Trophoblast cell (in vitro differentiated cells and primary cell): ENCODE measurements at regions not wholly inside any gene's neighbourhood (a gene's known extent, or its start where the extent isn't known, plus 50 kb on each side); places are given as distances from the start of the nearest gene placed in this dataset.
A peak's percentile ranks its signal among the peaks of the same experiment; 100 is the strongest.

Experiments used
- DNase-seq, 2 donors: peaks; one replicate each; pipeline ENCODE4 v3.0.0-alpha.2; 2016
- H2AFZ ChIP-seq: 2 replicates; pipeline ENCODE4 v1.6.1; 2013; ENCODE audit warnings: low read length, moderate library complexity, mild to moderate bottlenecking; ENCODE audit not compliant: insufficient read depth, poor library complexity
- H2AK5ac ChIP-seq: 2 replicates; pipeline ENCODE4 v1.6.1; 2013; ENCODE audit warnings: mild to moderate bottlenecking, low read length
- H2BK120ac ChIP-seq: 2 replicates; pipeline ENCODE4 v1.6.1; 2013; ENCODE audit warnings: low read length, mild to moderate bottlenecking, moderate library complexity; ENCODE audit not compliant: insufficient read depth, poor library complexity
- H2BK12ac ChIP-seq: 2 replicates; pipeline ENCODE4 v1.6.1; 2013; ENCODE audit warnings: mild to moderate bottlenecking, low read length, moderate library complexity
- H2BK5ac ChIP-seq: 2 replicates; pipeline ENCODE4 v1.6.1; 2013; ENCODE audit warnings: low read length, low read depth, moderate library complexity, mild to moderate bottlenecking; ENCODE audit not compliant: poor library complexity
- H3K14ac ChIP-seq: 2 replicates; pipeline ENCODE4 v1.6.1; 2013; ENCODE audit warnings: mild to moderate bottlenecking, low read length
- H3K18ac ChIP-seq: 2 replicates; pipeline ENCODE4 v1.6.1; 2013; ENCODE audit warnings: mild to moderate bottlenecking, low read length
- H3K23ac ChIP-seq: 2 replicates; pipeline ENCODE4 v1.6.1; 2013; ENCODE audit warnings: low read length
- H3K27ac ChIP-seq: 2 replicates; pipeline ENCODE4 v1.5.1; 2013; ENCODE audit warnings: low read depth, mild to moderate bottlenecking, inconsistent platforms, low read length, moderate library complexity
- H3K27me3 ChIP-seq: 2 replicates; pipeline ENCODE4 v1.6.1; 2013; ENCODE audit warnings: inconsistent platforms, mild to moderate bottlenecking, low read length, moderate library complexity; ENCODE audit not compliant: insufficient read depth
- H3K36me3 ChIP-seq, 2 experiments: 1 replicate in 1 of 2; 2 replicates in 1 of 2; pipeline ENCODE4 v1.6.1; 2013; ENCODE audit warnings: low read length in 2 of 2, mild to moderate bottlenecking in 2 of 2, moderate library complexity in 1 of 2; ENCODE audit not compliant: insufficient read depth in 2 of 2, control insufficient read depth in 1 of 2
- H3K4ac ChIP-seq: 2 replicates; pipeline ENCODE4 v1.6.1; 2013; ENCODE audit warnings: low read depth, mild to moderate bottlenecking, low read length, moderate library complexity
- H3K4me1 ChIP-seq, 2 experiments: 1 replicate in 1 of 2; 2 replicates in 1 of 2; pipeline ENCODE4 v1.6.1; 2013; ENCODE audit warnings: low read length in 2 of 2, mild to moderate bottlenecking in 2 of 2, moderate library complexity in 1 of 2; ENCODE audit not compliant: insufficient read depth in 2 of 2, control insufficient read depth in 1 of 2
- H3K4me2 ChIP-seq: 2 replicates; pipeline ENCODE4 v1.6.1; 2013; ENCODE audit warnings: inconsistent platforms, mild to moderate bottlenecking, low read length, moderate library complexity
- H3K4me3 ChIP-seq: 2 replicates; pipeline ENCODE4 v1.5.1; 2013; ENCODE audit warnings: mild to moderate bottlenecking, low read depth, low read length, inconsistent platforms
- H3K79me1 ChIP-seq: one replicate; pipeline ENCODE4 v1.6.1; 2013; ENCODE audit warnings: low read length
- H3K79me2 ChIP-seq: 2 replicates; pipeline ENCODE4 v1.6.1; 2013; ENCODE audit warnings: low read length, mild to moderate bottlenecking; ENCODE audit not compliant: control insufficient read depth, insufficient read depth, poor library complexity
- H3K9ac ChIP-seq: 2 replicates; pipeline ENCODE4 v1.6.1; 2013; ENCODE audit warnings: mild to moderate bottlenecking, low read length
- H3K9me3 ChIP-seq: 2 replicates; pipeline ENCODE4 v1.6.1; 2013; ENCODE audit warnings: low read depth, mild to moderate bottlenecking, control low read depth, inconsistent platforms, low read length; ENCODE audit not compliant: insufficient read depth
- H4K12ac ChIP-seq: 2 replicates; pipeline ENCODE4 v1.6.1; 2013; ENCODE audit warnings: low read depth, mild to moderate bottlenecking, low read length, moderate library complexity
- H4K8ac ChIP-seq: 2 replicates; pipeline ENCODE4 v1.6.1; 2013; ENCODE audit warnings: low read depth, mild to moderate bottlenecking, low read length, moderate library complexity
- H4K91ac ChIP-seq: one replicate; pipeline ENCODE4 v1.6.1; 2013; ENCODE audit warnings: low read depth, mild to moderate bottlenecking, low read length, moderate library complexity
- WGBS: extraction: QIAGEN DNeasy Blood & Tissue Kit; methylation state at CpG from one replicate; pipeline ENCODE4 v1.1.7; 2013; ENCODE audit warnings: missing lambda C conversion rate; ENCODE audit not compliant: insufficient read length, insufficient coverage; ENCODE audit errors: extremely low coverage; 5-methylcytosine and 5-hydroxymethylcytosine counted together

GRCh38 chr9:81851340-81851739, 76.9 kb upstream of the SPATA31D4 start:
- H3K27ac ChIP-seq, result no peak overlapping the region
- H3K14ac ChIP-seq, result no peak overlapping the region
- no peak overlapping the region for H3K23ac ChIP-seq
- H4K91ac ChIP-seq, result no peak overlapping the region
- WGBS, result no CpG with 5 or more reads among the region's 5 CpGs
- no peak overlapping the region for H2BK5ac ChIP-seq
- no peak overlapping the region for H4K8ac ChIP-seq
- H3K9me3 ChIP-seq, result no peaks in the 10 kb centered on the region
- H3K9ac ChIP-seq, result no peak overlapping the region
- no peak overlapping the region for H2BK12ac ChIP-seq
- H3K27me3 ChIP-seq, result no peaks in the 10 kb centered on the region
- no peak overlapping the region for H3K18ac ChIP-seq
- no peak overlapping the region for H3K4me3 ChIP-seq
- no peak overlapping the region for H2AK5ac ChIP-seq
- no peak overlapping the region for H3K4ac ChIP-seq
- no peak for DNase-seq
- no peaks in the 10 kb centered on the region for H3K79me2 ChIP-seq
- no peak overlapping the region for H4K12ac ChIP-seq
- no peaks in the 10 kb centered on the region for H3K79me1 ChIP-seq
- no peak overlapping the region for H3K4me2 ChIP-seq
- H2BK120ac ChIP-seq, result no peak overlapping the region
- H2AFZ ChIP-seq, result no peak overlapping the region
- no peaks in the 10 kb centered on the region for H3K36me3 ChIP-seq
- peaks cover 0 to 4% of the 10 kb centered on the region in 2 experiments for H3K4me1 ChIP-seq

GRCh38 chr9:81852820-81853219, 75.4 kb upstream of the SPATA31D4 start:
- H3K36me3 ChIP-seq, result no peaks in the 10 kb centered on the region
- H3K79me2 ChIP-seq, result no peaks in the 10 kb centered on the region
- H3K27me3 ChIP-seq, result no peaks in the 10 kb centered on the region
- H2BK12ac ChIP-seq, result no peak overlapping the region
- DNase-seq, result no peak
- H3K4me2 ChIP-seq, result no peak overlapping the region
- no CpG with 5 or more reads among the region's 1 CpG for WGBS
- no peak overlapping the region for H3K23ac ChIP-seq
- no peak overlapping the region for H3K9ac ChIP-seq
- no peak overlapping the region for H3K27ac ChIP-seq
- H2BK5ac ChIP-seq, result no peak overlapping the region
- no peak overlapping the region for H4K12ac ChIP-seq
- no peak overlapping the region for H3K14ac ChIP-seq
- no peak overlapping the region for H3K4ac ChIP-seq
- H3K4me3 ChIP-seq, result no peak overlapping the region
- no peak overlapping the region for H2AK5ac ChIP-seq
- H2BK120ac ChIP-seq, result no peak overlapping the region
- no peak overlapping the region for H3K18ac ChIP-seq
- H3K4me1 ChIP-seq, result peaks cover 0 to 4% of the 10 kb centered on the region in 2 experiments
- H2AFZ ChIP-seq, result no peak overlapping the region
- H4K8ac ChIP-seq, result no peak overlapping the region
- no peaks in the 10 kb centered on the region for H3K9me3 ChIP-seq
- no peak overlapping the region for H4K91ac ChIP-seq
- no peaks in the 10 kb centered on the region for H3K79me1 ChIP-seq

GRCh38 chr9:81855538-81855937, 72.7 kb upstream of the SPATA31D4 start:
- H3K23ac ChIP-seq, result no peak overlapping the region
- H3K4me3 ChIP-seq, result no peak overlapping the region
- H2AFZ ChIP-seq, result no peak overlapping the region
- no peak overlapping the region for H3K4me2 ChIP-seq
- H3K9me3 ChIP-seq, result no peaks in the 10 kb centered on the region
- no peaks in the 10 kb centered on the region for H3K79me1 ChIP-seq
- no peaks in the 10 kb centered on the region for H3K4me1 ChIP-seq
- H3K79me2 ChIP-seq, result no peaks in the 10 kb centered on the region
- H2BK12ac ChIP-seq, result no peak overlapping the region
- no peak overlapping the region for H2BK120ac ChIP-seq
- no peak overlapping the region for H3K27ac ChIP-seq
- H4K12ac ChIP-seq, result no peak overlapping the region
- no peak for DNase-seq
- no peak overlapping the region for H3K4ac ChIP-seq
- no peaks in the 10 kb centered on the region for H3K27me3 ChIP-seq
- H2BK5ac ChIP-seq, result no peak overlapping the region
- H3K18ac ChIP-seq, result no peak overlapping the region
- no peak overlapping the region for H4K91ac ChIP-seq
- H4K8ac ChIP-seq, result no peak overlapping the region
- no peak overlapping the region for H3K9ac ChIP-seq
- H3K36me3 ChIP-seq, result no peaks in the 10 kb centered on the region
- H3K14ac ChIP-seq, result no peak overlapping the region
- no peak overlapping the region for H2AK5ac ChIP-seq
- no CpG with 5 or more reads among the region's 2 CpGs for WGBS

GRCh38 chr9:81858657-81859430, 69.4 kb upstream of the SPATA31D4 start:
- Histone ChIP-seq H3K79me2 (no peaks in the 10 kb centered on the region), H2BK120ac (no peak overlapping the region), H3K4me2 (no peak overlapping the region), H3K4me1 (no peaks in the 10 kb centered on the region), H3K9ac (no peak overlapping the region), H3K14ac (no peak overlapping the region), H3K36me3 (no peaks in the 10 kb centered on the region), H2AK5ac (no peak overlapping the region), H3K27me3 (no peaks in the 10 kb centered on the region), H3K79me1 (no peaks in the 10 kb centered on the region), H3K4me3 (peak overlapping the region; percentile 20), H2AFZ (no peak overlapping the region), H2BK12ac (no peak overlapping the region), H3K9me3 (peaks cover 2% of the 10 kb centered on the region), H4K8ac (no peak overlapping the region), H3K4ac (no peak overlapping the region), H4K12ac (no peak overlapping the region), H3K27ac (no peak overlapping the region), H2BK5ac (no peak overlapping the region), H3K23ac (no peak overlapping the region), H4K91ac (no peak overlapping the region), H3K18ac (no peak overlapping the region)
- DNase-seq, result no peak
- no CpG with 5 or more reads among the region's 6 CpGs for WGBS
